Stimulated activated CD8-positive, alpha-beta memory T cell treated with anti-CD3 and anti-CD28 coated beads, Interleukin-4, amount 100 ng/mL, for 1 hour (primary cell): ENCODE measurements at regions not wholly inside any gene's neighbourhood (a gene's known extent, or its start where the extent isn't known, plus 50 kb on each side); places are given as distances from the start of the nearest gene placed in this dataset.
"Not testable (repeated sequence)": the region's sequence is repeated elsewhere in the genome, so short reads cannot be mapped to it uniquely, and the experiment has no call there.

Experiments
- DNase-seq, 2 donors: peaks; one replicate each; pipeline ENCODE4 v3.0.0-alpha.2; 2020; ENCODE audit warnings: low read depth in 2 of 2, low spot score in 1 of 2

- no peak for DNase-seq
Observed at GRCh38 chrY:7417946-7418345, 506.4 kb upstream of the AMELY start.

DNA sequence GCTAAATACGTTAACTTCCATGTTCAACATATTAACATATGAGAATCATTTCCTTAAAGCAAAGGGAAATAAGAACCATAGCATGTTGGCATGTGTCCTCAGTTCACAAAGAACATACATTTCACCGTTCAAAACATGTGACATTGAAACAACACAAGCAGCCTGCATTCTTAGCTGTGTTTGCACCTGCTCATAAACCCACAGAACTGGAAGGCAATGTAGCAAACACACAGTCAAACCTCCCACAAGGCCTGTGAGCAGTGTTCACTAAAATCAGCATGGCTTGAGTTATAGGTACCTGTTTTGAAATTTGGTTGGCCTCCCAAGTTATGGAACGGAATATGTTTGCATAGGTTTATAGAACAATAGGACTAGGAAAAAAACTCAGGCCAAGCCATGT is 504.9 kb upstream of the AMELY start:
- no peak for DNase-seq

DNA sequence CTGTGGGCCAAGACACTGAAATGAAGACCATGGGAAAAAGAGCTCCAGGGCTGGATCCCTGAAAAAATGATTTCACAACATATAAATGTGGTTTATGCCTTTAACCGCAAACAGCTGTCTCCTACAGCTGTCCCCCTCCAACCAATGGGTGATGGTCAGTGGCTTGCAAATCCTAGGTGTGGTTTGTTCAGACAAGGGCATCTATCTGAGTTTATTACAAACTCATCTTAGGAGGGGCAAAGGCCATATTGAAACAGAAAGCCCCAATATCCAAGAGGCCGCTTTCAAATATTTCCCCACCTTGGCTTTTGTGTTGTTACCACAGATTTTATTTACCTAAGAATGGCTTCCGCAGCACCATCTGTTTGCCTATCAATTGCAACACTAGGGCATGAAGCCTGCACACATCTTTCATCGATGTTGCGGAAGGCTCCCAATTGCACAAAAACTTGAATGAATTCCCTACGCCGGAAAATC is 503.6 kb upstream of the AMELY start:
- no peak for DNase-seq

GRCh38 chrY:7390056-7390455 is 478.5 kb upstream of the AMELY start:
- no peak for DNase-seq

- DNase-seq, result no peak
Observed at GRCh38 chrY:7382988-7383387, 471.4 kb upstream of the AMELY start.

DNA sequence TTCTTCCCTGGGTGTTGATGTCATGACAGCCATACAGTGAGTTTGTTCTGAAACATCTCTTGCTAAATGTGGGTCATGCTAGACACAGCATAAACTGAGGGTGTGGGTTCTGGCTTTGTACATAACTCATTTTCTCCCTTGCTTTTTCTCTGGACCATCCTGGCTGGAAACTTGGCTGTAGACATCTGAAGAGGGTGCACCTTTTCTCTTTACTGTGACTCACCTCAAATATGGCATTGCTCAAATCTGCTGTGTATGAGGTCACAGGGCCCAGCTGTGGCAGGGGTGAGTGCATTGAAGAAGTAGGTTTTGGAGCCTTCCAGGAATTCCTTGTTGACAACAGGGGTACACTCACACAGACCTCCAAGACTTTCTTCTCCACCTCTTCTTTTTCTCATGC is 465.5 kb upstream of the AMELY start:
- DNase-seq, result no peak

DNA sequence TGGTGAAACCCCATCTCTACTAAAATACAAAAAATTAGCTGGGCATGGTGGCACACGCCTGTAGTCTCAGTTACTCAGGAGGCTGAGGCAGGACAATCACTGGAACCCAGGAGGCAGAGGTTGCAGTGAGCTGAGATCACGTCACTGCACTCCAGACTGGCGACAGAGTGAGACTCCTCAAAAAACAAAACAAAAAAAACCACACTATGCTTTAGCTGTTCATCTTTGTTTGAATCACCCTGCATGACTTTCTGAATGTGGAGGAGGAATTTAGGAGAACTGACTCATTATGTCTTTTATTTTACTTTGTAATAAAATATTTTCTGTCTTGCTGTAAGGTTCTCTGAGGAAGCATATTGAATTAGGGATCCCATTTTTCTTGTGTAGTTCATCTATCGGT is 462.9 kb upstream of the AMELY start:
- not testable (repeated sequence) for DNase-seq

GRCh38 chrY:7371953-7372352 is 460.4 kb upstream of the AMELY start:
- DNase-seq, result not testable (repeated sequence)

- DNase-seq, result not testable (repeated sequence)
Observed at GRCh38 chrY:7371026-7371425, 459.5 kb upstream of the AMELY start.

GRCh38 chrY:7359520-7359919 is 448.0 kb upstream of the AMELY start:
- DNase-seq, result no peak

DNA sequence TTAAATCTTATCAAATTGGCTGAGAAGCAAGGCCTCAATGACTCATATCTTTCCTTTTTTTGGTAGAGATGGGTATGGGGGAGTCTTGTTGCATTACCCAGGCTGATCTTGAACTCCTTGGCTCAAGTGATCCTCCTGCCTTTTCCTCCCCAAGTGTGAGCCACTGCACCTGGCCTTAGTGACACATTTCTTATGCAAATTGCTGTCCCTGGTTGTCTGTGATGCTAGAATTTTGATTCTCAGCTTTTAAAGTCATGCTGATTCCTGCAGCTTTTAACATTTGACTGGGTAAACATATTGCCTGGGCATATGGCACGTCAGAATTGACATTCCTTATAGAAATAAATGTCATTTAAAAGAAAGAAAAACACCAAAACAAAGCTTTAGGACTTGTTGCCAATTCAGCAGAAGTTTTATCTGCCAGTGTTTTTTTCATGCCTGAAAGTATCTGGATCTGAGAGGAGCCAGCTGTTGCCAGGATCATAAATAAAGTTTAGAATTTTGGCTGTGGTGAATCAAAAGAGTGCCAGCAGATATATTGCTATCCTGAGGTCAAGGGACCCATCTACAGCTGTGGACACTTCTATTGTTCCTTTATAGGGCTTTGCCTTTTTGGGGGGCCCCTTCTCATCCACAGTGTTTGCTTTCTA is 446.7 kb upstream of the AMELY start:
- no peak for DNase-seq

DNA sequence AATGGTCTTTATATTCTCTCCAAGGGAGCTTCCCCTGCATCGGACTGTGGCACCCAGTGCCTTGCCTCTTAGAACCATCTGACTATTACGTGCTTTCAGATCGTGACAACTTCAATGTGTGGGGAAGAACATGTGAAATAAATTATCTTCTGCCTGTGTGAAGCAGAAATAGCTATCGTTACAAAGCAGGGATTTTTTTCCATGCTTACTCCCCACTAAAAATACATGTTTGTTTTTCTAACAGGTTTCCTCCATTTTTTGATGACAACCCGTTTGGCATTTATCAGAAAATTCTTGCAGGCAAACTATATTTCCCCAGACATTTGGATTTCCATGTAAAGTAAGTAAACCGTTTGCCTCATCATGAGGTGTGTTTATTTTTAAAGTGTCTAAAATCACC is 444.3 kb upstream of the AMELY start:
- DNase-seq, result not testable (repeated sequence)

- DNase-seq, result peak in 1 of 2 donors; percentile 7
Observed at GRCh38 chrY:7344661-7345060, 433.1 kb upstream of the AMELY start.

DNA sequence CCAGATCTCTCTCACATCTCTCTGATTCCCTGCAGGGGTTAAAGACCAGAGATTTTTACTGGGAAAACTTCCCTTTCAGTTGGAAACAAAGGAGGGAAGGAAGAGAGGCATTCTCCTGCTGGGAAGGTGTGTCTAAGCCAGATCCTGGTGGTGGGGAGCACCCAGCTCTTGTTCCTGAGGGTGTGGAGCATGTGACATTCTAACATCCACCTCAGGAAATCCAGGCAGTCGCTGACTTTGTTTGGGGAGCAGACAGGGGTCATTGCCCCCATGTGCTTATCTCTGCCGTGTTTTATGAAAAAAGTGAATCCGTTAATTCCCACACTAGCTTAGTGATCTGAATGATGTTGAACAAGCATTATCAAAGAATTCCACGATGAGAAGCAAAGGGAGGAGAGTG is 431.7 kb upstream of the AMELY start:
- DNase-seq, result no peak

- not testable (repeated sequence) for DNase-seq
Observed at GRCh38 chrY:7342732-7343131, 431.2 kb upstream of the AMELY start.

DNA sequence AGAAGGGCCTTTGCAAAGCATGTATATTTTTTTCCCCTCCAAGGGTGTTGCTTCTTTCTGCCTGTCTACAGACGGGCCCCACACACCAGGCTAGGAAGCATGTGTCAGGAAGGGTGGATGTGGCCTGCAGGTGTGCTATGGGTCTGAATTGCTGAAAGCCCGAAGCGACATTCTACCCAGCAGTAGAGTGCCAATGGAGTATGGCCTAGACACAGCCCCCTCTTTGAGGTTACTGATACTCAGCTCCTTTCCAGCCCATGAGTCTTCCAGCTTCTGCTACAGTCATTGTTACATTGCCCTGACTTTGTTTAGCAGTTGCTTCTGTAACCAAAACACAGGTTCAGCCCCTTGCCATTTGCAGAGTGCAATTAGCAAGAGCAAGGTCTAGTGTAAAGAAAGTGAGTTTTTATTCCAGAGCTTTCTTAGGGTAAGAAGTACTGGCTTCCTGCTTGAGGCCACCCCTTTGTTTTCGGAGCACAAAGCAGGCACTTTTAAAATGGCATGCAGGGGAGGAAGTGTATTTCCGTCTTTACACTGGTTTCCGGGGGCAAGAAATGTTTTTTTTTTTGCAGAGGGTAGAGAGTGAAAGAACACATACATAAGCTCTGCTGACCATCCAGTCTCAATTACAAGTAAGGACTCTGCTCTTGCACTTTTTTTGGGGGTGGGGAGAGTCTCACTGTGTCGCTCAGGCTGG is 428.0 kb upstream of the AMELY start:
- DNase-seq, result no peak

DNA sequence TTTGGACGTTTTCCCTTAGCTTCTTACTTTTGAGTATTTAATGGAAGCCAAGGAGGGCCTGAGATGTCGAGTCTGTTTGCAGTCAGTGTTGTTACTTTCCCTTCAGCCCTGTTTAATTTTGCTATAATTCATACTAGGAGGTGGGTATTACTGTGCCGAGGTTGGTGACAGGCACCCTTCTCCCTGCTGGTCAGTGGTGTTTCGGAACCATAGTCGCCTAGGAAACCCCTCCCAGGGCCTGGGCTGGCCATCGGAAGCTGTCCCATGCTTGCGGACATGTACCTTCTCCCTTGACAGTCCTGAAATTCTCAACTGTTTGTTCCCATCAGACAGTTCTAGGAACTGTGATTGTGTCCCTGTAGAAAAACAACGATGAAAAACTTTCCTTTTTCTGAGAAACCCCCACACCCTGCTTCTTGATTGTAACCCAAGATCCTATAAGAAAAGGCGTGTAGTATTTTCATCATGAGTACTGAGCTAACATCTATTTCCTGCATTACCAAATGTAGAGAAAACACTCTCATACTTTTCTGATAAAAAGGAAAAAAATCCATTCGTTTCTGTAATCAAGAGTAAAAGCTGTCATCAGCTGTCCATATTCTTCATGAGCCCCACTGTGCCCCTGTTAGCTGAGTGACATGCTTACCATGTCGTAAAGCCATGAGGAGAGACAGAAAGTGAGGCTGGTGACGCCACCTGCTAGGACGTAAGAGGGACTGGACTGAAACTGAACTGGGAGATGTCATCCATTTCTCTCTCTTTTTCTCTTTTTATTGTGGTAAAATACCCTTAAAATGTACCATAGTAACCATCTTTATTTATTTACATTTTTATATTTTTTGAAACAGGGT is 424.7 kb upstream of the AMELY start:
- no peak for DNase-seq

GRCh38 chrY:7334449-7334848 is 422.9 kb upstream of the AMELY start:
- no peak for DNase-seq

GRCh38 chrY:7326296-7327246 is 415.0 kb upstream of the AMELY start:
- no peak for DNase-seq

- DNase-seq, result no peak
Observed at GRCh38 chrY:7325531-7325930, 414.0 kb upstream of the AMELY start.

DNA sequence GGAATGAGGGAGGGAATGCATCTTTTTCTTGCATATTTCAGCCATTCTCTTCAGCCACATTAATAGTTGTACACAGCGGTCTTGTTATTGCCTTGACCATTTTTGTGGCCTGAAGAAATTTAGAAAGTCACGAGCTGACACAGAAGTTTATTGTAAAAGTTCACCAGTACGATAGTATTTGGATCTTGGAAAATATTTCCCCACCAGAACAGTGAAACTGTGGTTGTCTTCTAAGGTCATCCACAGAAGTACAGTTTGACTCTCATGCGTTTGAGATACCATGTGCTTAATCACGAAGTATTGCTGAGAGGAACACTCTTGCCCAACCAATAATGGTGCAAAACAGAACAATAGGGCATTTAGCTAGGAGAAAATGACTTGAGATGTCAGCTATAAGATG is 409.2 kb upstream of the AMELY start:
- no peak for DNase-seq
